ENCODE measurements at regions not wholly inside any gene's neighbourhood (a gene's known extent, or its start where the extent isn't known, plus 50 kb on each side); places are given as distances from the start of the nearest gene placed in this dataset.
"Not testable (repeated sequence)": the region's sequence is repeated elsewhere in the genome, so short reads cannot be mapped to it uniquely, and the experiment has no call there.

DNA sequence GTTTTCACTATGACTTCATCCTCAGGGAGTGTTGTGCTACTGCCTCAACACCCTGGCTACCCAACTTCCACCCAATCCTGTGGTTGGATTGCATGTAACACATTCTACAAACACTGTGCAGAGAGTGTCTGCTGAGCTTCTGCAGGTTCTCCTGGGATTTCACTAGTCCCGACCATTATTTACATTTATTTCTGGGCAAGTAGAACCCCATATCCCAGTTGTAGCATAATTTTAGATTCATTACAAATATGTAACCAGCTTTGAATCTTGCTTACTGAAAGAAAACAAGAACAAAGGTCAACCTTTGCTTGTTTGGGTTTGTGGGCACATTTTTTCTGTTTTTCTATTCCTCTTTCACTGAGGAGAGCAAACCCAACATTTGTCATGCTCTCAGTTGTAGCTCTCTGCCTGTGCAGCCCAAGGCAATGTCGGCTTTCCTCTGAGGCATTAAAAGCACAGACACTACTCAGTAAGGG, 2036.1 kb upstream of the LRRTM1 start:
- ATAC-seq (ENCODE audit: low read depth) (no peak), DNase-seq (ENCODE audit: low spot score) (no peak)
- no peak for TF ChIP-seq CTCF (IDR thresholded peaks at IDR 0.05; ENCODE audit: poor library complexity, severe bottlenecking)
- Histone ChIP-seq H3K27me3 (ENCODE audit: insufficient read depth, poor library complexity, severe bottlenecking) (no peaks in the 10 kb centered on the region), H3K9me3 (ENCODE audit: severe bottlenecking) (no peaks in the 10 kb centered on the region), H3K27ac (ENCODE audit: poor library complexity, severe bottlenecking) (no peak overlapping the region), H3K36me3 (ENCODE audit: low read depth) (no peaks in the 10 kb centered on the region), H3K4me1 (ENCODE audit: insufficient read depth, poor library complexity, severe bottlenecking) (no peaks in the 10 kb centered on the region), H3K4me3 (ENCODE audit: severe bottlenecking) (no peak overlapping the region)

DNA sequence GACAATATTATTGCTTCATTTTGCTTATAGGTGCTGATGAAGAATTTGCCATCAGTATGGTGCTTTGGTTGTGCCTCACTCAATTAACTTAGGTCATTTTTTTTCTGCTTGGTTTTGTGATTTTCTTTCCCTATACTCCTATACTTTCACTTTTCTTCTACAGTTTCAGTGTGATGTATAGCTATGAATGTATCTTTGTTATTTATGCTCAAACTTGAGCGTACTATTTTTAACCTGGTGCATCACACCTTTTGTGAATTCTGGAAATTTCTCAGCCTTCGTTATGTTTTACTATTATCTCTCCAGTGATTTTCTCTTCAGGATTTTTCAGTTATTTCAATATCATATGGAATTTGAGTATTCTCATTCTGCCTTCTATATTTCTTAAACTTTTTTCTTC, 2035.3 kb upstream of the LRRTM1 start:
- ATAC-seq (ENCODE audit: low read depth) (no peak), DNase-seq (ENCODE audit: low spot score) (no peak)
- no peaks in the 10 kb centered on the region for H3K27me3 ChIP-seq (ENCODE audit: insufficient read depth, poor library complexity, severe bottlenecking)
- H3K4me1 ChIP-seq (ENCODE audit: insufficient read depth, poor library complexity, severe bottlenecking), result no peaks in the 10 kb centered on the region
- no peaks in the 10 kb centered on the region for H3K9me3 ChIP-seq (ENCODE audit: severe bottlenecking)
- H3K36me3 ChIP-seq (ENCODE audit: low read depth), result no peaks in the 10 kb centered on the region
- no peak overlapping the region for H3K4me3 ChIP-seq (ENCODE audit: severe bottlenecking)
- TF ChIP-seq CTCF (IDR thresholded peaks at IDR 0.05; ENCODE audit: poor library complexity, severe bottlenecking), result no peak
- H3K27ac ChIP-seq (ENCODE audit: poor library complexity, severe bottlenecking), result no peak overlapping the region

GRCh38 chr2:82333697-82334096, 2029.1 kb upstream of the LRRTM1 start:
- Histone ChIP-seq H3K4me3 (ENCODE audit: severe bottlenecking) (no peak overlapping the region), H3K36me3 (ENCODE audit: low read depth) (no peaks in the 10 kb centered on the region), H3K27ac (ENCODE audit: poor library complexity, severe bottlenecking) (no peak overlapping the region), H3K9me3 (ENCODE audit: severe bottlenecking) (no peaks in the 10 kb centered on the region), H3K4me1 (ENCODE audit: insufficient read depth, poor library complexity, severe bottlenecking) (no peaks in the 10 kb centered on the region), H3K27me3 (ENCODE audit: insufficient read depth, poor library complexity, severe bottlenecking) (no peaks in the 10 kb centered on the region)
- ATAC-seq (ENCODE audit: low read depth) (no peak), DNase-seq (ENCODE audit: low spot score) (no peak)
- no peak for TF ChIP-seq CTCF (IDR thresholded peaks at IDR 0.05; ENCODE audit: poor library complexity, severe bottlenecking)

DNA sequence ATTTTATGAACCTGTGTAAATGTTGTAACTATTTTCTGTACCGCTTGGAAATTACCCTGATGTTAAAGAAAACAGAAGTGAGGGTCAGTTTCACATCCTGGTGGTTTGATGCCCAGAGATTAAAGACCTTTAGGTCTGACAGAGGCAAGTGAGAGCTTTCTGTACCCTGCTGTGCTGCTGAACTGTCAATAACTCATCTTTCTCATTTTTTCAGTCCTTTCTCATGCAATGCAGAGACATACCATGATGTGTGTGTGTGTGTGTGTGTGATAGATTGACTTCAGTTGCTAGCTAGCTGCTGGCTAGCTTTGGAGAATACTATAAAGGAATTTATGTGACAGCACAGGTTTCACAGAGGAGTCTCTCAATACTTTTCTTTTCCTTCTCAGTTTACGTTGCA, 2025.6 kb upstream of the LRRTM1 start:
- no peak for DNase-seq (ENCODE audit: low spot score)
- TF ChIP-seq CTCF (IDR thresholded peaks at IDR 0.05; ENCODE audit: poor library complexity, severe bottlenecking), result no peak

DNA sequence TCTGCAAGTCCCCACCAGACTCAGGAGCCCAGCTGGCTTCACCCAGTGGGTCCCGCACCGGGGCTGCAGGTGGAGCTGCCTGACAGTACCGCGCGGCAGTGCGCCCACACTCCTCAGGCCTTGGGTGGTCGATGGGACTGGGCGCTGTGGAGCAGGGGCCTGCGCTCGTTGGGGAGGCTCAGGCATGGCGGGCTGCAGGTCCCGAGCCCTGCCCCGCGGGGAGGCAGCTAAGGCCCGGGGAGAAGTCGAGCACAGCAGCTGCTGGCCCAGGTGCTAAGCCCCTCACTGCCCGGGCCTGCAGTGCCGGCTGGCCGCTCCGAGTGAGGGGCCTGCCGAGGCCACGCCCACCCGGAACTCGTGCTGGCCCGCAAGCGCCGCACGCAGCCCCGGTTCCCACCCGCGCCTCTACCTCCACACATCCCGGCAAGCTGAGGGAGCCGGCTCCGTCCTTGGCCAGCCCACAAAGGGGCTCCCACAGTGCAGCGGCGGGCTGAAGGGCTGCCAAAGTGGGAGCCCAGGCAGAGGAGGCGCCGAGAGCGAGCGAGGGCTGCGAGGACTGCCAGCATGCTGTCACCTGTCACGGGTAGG, 2021.7 kb upstream of the LRRTM1 start:
- not testable (repeated sequence) for H3K36me3 ChIP-seq (ENCODE audit: low read depth); H3K9me3 ChIP-seq (ENCODE audit: severe bottlenecking); ATAC-seq (ENCODE audit: low read depth); H3K27me3 ChIP-seq (ENCODE audit: insufficient read depth, poor library complexity, severe bottlenecking); H3K4me1 ChIP-seq (ENCODE audit: insufficient read depth, poor library complexity, severe bottlenecking); H3K4me3 ChIP-seq (ENCODE audit: severe bottlenecking); H3K27ac ChIP-seq (ENCODE audit: poor library complexity, severe bottlenecking); DNase-seq (ENCODE audit: low spot score)

More for the DNA sequence above, 2025.6 kb upstream of the LRRTM1 start:
- no peaks in the 10 kb centered on the region for H3K36me3 ChIP-seq (ENCODE audit: low read depth)
- H3K27ac ChIP-seq (ENCODE audit: poor library complexity, severe bottlenecking), result no peak overlapping the region
- H3K4me3 ChIP-seq (ENCODE audit: severe bottlenecking), result no peak overlapping the region
- H3K27me3 ChIP-seq (ENCODE audit: insufficient read depth, poor library complexity, severe bottlenecking), result no peaks in the 10 kb centered on the region
- no peaks in the 10 kb centered on the region for H3K9me3 ChIP-seq (ENCODE audit: severe bottlenecking)
- ATAC-seq (ENCODE audit: low read depth), result no peak
- no peaks in the 10 kb centered on the region for H3K4me1 ChIP-seq (ENCODE audit: insufficient read depth, poor library complexity, severe bottlenecking)

Measured in RWPE2 (cell line).